NCI-H2196 treated with DMSO at 0.1 percent for 48 hours (cell line): ENCODE measurements at regions not wholly inside any gene's neighbourhood (a gene's known extent, or its start where the extent isn't known, plus 50 kb on each side); places are given as distances from the start of the nearest gene placed in this dataset.

Experiments
- DNase-seq: peaks from one replicate; lab custom pipeline; 2025; ENCODE audit not compliant: unreplicated experiment; lab: John Stamatoyannopoulos, UW

DNA sequence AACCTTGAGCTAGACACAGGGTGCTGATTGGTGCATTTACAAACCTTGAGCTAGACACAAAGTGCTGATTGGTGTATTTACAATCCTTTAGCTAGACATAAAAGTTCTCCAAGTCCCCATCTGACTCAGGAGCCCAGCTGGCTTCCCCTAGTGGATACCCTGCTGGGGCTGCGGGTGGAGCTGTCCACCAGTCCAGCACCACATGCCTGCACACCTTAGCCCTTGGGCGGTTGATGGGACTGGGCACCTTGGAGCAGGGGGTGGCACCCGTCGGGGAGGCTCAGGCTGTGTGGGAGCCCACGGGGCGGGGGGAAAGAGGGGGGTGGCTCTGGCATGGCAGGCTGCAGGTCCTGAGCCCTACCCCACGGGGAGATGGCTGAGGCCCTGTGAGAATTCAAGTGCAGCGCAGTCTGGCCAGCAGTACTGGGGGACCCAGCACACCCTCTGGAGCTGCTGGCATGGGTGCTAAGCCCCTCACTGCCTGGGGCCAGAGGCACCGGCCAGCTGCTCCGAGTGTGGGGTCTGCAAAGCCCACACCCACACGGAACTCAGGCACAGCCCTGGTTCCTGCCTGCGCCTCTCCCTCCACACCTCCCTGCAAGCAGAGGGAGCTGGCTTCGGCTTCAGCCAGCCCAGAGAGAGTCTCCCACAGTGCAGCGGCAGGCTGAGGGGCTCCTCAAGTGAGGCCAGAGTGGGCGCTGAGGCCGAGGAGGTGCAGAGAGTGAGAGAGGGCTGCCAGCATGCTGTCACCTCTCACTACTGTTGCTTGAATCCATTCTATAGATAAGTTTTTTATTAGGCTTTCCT lies 369.8 kb upstream of the SMIM30 start:
- DNase-seq: no peak

DNA sequence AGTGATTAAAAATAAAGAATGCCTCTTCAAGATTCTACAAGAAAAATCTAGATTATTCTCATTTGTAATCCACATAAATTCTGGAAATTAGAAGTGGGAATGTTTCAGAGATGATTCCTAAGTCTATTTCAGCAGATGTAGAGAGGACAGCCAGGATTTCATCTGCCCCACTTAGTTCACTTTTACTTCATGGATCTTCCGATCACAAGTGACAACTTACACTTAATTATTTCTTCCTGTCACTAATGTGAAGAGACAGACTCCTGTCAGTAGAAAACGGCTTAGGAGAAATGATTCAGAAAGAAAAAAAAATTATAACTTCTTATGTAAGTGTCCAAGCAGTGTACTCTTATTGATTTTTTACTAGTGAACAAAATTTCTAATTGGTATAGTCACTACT lies 368.2 kb upstream of the SMIM30 start:
- no peak for DNase-seq

DNA sequence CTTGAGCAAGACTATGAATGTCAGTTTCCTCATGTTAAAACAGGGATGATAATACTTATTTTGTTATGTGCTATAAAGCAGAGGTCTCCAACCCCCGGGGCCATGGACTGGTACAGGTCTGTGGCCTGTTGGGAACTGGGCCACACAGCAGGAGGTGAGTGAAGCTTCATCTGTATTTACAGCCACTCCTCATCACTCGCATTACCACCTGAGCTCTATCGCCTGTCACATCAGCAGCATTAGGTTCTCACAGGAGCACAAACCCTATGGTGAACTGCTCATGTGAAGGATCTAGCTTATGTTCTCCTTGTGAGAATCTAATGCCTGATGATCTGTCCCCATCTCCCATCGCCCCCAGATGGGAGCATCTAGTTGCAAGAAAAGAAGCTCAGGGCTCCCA lies 365.3 kb upstream of the SMIM30 start:
- DNase-seq: no peak

DNA sequence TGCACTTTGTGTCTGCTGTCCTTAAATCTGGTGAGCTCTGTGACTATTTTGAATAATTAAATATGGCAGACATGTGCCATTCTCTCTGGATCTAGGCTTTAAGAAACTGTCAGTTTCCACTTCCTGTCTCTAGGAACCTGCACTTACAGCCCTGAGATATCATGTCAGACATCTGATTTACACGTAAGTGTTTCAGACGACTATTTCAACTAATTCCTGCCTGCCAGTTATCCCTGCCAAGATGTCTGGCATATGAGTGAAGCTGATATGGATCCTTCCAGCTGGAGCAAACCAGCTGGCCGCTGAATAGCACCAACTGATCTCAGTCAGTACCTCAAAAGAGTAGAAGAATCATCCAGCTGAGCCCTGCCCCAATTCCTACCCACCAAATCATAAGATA lies 362.2 kb upstream of the SMIM30 start:
- DNase-seq: no peak

DNA sequence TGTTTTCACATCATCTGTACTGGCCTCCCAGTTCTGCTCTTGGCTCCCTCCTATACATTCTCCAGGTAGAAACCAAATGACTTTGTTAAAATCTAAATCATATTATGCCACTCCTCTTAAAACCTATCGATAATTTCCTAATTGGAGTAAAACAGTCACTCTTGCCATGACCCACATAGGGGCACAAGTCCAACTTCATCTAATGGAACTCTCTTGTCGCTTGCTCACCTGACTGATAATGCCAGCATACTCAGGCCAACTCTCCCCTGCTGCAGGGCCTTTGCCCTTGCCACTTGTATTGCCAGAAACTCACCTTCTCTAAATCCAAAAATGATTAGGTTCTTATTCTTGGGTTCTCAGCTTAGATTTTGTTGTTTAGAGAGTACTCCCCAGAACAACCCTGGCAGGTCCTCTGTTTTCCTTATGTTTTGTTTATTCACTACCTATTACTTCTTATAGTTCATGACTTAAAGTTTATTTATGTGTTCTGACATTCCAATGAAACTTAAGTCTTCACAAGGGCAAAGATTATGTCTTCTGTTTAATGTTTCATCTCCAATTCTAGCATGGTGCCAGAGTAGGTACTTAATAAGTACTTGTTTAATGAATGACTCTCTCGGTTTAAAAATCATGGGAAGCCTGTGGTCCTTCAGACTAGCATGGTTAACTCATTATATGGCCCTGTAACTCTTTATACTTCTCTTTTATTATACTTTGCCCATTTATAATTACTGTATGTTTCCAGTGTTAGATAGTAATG lies 345.9 kb upstream of the SMIM30 start:
- no peak for DNase-seq

DNA sequence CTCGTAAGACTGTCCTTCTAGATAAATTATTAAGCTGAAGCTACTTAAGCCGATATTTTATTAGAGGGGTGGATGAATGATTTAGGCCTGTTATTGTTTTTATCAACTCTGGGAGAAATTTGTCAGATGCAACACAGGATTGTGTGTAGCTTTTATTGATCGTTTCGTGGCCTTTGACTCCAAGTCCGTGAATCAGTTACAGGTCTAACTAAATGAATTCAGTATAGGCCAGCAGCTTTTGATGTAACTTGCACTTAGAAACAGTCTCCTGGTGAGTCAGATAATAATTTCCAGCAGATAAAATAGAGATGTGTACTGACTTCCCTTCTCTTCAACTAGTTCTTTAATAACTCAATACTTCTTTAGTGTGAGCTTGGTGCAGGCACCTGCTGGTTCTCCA lies 341.7 kb upstream of the SMIM30 start:
- no peak for DNase-seq

DNA sequence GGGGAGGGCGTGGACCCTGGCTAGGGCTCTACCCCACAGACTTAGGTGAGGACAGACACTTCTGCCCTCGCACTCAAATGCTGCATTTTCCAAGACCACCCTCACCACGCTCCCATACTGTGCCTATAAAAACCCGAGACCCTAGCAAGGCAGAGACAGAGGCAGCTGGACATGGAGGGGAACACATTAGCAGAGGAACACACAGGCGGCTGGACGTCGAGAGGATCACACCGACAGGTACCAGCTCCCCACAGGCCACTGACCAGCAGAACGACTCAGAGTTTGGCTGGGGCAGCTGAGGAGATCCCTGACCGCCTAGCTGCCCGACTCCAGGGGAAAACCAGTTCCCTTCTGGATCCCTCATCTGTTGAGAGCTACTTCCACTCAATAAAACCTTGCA lies 338.2 kb upstream of the SMIM30 start:
- DNase-seq: no peak

DNA sequence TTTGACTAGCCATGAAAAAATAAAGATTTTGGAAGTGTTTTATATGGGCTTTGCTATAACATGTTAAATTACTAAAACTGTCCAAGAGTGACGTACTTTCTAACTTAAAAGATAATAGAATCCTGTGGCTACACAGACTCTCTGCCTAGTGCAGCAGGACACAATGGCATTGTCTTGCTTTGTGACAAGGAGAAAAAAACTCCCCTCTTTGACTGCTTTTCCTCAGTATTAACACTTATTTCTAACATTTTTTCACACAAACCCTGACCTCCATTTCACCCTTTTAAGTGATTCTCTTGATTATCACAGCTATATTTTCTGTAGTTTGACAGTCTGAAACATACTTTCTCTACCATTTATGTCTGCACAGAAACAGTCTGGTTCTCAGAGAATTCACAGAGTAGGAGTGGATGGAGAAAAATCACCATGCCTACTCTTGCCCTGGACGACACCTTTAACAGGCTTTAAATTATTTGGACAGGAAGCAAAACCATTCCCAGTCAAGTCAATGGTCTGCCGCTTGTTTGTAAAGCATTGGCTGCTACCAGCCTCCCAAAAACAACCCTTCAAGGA lies 336.3 kb upstream of the SMIM30 start:
- DNase-seq: no peak

DNA sequence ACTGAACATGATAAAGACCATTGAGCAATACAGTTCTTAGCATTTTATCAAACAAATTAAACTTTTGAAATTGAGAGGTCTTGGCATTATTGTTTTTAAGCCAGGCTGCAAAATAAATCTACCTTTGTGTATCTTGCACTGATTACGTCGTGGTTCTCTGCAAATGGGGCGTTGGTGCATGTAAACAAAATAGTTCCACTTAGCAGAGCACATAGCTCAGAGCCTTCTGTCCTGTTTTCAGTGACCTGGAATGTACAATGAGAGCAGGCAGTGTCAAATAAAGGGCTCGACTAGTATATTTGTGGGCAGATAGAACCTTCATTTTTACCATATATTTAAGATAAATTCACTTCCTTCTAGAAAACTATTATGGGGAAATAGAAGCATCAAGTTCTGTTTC lies 333.9 kb upstream of the SMIM30 start:
- no peak for DNase-seq

DNA sequence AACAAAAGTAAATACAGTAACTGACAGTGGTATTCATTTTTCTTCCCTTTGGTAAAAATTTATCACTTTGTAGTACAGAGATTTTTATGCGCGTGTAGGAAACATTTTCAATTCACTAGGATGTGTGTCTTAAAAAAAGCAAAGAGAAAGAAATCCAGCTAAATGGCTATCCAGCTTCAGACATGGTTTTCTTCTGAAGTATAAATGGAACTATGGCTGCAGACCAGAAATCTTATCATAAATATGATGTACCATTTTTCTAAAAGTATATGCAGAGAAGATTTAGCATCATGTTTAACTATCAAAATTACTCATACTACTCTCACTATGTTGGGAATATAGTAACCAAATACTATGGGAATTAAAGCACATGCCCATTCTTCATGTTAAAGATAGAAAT lies 328.4 kb upstream of the SMIM30 start:
- DNase-seq: no peak

DNA sequence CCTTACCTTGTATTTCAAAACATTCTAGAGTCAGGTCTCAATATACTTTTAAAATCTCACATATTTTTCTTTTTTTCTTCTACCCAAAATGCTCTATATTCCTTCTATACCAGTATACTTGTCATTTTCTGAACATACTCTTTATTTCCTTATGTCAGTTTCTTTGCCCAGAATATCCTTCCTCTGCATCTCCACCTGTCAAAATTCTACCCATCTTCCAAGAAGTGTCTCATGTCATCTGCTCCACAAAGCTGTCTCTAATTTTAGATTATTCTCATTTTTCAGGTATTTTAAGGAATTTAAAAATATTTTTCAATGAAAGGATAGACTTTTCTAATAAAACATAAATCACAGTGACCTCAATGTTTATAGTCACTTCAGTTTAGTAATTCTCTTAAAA lies 328.0 kb upstream of the SMIM30 start:
- DNase-seq: no peak

DNA sequence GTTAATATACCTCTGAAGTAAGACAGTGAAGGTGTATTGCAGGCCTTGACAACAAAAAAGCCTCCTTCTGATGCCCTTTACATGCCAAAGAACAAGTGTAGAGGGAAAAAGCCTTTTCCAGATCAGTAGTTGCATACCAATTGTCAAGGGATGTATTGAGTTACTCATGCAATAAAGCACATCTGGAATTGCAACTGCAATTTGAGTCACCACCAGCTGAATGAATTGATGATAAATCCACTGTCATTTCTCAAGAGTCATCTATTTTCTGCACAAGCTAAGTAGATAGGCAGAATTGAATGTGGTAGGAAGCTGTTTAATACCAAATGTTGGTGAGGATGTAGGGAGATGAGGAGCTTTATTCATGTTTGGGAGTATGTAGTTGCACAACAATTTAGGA lies 325.9 kb upstream of the SMIM30 start:
- DNase-seq: no peak

DNA sequence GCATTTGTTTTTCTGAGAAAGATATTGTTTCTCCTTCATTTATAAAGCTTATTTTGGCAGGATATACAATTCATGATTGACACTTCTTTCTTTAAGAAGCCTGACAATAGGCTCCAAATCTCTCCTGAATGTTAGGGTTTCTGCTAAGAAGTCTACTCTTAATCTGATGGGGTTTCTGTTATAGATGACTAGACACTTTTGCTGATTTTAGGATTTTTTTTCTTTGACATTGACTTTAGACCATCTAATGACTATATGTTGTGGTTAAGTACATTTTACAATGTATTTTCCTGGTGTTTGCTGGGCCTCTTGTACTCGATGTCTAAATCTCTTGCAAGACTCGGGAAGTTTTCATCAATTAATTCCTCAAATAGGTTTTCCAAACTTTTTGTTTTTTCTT lies 321.8 kb upstream of the SMIM30 start:
- no peak for DNase-seq

DNA sequence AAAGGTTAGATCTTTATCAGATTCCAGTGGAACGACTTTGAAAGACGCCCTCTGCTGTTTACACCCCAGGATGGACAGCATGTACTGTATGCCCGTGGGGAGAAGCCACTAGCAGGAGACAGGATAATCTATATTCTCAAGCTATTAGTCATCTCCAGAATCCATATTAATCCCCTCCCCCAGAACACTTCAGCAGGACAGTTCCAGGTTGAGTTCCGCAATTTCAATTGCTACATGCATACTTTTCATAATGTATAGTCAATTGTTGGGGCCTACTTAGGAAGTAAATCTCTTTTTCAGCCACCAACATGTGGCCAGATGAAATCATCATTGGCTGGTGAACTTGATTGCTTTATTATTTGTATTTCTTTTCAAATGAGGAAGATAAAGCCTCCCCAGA lies 313.1 kb upstream of the SMIM30 start:
- no peak for DNase-seq

DNA sequence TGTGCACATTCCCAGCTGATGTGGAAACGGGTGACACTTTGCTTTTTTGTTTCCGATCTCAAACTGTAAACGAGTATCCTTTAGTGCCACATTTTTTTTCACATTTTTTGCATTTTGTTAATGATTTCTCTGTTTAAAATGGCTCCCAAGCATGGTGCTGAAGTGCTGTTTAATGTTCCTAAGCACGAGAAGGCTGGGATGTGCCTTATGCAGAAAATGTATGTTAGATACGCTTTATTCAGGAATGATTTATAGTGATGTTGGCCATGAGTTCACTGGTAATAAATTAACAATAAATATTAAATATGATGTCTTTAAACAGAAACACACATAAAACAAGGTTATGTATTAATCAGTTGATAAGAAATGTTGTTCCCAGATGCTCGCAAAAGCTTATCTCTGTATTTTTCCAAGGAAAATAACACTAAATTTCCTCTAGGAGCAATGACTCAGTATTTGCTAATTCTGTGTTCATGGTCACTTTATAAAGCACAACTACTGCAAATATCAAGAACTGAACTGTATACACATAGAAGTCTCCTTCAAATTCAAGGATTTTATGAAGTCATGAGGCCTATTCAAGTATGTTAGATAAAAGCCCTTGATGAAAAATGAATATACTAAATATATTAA lies 305.9 kb upstream of the SMIM30 start:
- no peak for DNase-seq

DNA sequence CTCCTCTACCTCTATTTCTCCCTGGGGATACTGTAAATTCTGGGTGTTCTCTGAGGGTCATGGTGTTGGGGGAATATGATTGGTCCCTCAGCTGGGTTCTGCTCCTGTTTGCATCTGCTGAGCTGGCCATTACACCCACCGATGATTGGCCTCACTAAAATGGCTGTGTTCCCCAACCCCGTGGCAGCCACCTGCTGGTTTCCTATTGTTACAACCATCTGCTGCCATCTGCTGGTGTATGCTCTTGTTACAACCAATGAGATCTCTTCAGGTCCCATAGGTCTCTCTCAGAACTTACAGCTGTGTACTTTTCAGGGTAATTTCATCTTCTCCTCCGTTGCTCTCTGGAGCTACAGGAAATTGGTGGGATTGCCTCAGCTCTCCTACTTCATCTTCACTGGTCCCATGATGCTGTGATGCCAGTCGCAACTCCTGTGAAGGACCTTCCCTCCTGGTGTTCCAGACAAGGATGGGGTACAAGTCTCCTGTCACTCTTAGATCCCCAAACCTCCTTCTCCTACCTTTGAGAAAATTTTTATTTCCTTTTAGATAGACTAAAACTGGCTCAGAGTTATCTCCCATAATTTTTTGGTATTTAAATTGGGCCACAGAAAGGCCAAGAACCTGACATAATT lies 303.5 kb upstream of the SMIM30 start:
- peak; percentile 35 for DNase-seq

DNA sequence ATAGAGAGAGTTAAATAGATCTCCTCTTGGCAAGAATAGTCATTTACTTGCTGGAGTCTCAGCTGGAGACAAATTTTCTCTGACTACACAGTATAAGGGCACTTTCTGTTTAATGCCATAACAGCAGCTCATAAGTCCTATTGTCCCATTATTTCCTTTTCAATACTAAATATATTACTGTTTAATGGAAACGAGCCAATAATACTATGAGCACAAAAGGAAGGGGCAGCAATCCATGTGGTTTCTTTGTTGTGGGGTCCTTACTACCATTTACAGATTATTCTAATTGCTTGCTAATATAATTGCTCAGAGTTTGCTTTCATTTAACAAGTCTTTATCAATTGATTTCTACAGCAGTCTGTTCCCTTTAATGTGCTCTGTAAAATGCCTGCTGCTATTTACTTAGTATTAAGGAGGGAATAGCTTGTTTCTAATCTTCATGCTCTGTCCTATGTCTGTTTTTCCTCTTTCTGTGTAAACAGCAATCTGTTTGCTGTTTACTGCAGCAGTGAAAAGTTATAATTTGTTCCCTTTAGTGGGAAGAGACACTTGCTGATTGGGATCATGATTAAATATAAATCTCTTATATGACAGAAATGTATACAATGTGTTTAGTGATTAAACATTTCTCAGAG lies 296.2 kb upstream of the SMIM30 start:
- no peak for DNase-seq

DNA sequence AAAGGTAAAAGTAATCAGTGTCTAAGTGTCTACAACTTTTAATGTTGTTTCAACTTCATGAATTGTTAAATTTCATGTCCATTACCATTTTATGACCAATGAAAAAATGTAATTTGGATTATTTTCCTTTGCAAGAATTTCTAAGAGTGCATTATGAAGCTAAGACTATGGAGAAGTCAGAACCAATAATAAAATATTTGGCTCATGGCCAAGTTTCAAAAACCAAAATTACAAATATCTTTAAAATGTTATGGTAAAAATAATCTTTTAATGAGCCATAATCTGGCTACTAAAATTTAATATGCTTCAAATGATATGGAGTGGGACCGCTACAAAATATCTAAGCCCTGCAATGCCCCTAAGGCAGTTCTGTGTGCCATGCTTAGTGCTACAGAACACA lies 294.1 kb upstream of the SMIM30 start:
- no peak for DNase-seq

DNA sequence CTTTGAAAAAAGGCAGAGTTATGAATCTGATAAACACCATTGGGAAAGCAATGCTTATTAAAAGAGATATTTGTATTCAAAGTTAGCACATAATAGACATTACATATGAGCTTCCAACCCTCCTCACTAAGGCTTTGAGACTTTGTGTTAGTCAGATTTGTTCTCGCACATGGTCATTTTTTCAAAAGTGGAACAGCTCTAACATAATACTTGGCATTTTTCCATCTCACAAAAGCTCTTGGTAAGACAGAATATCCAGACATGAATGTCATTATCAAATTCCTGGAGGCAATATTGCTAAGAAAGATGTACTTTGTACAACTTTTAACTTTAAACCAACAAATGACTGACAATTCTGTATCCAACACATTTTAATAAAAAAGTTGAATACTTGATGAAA lies 292.4 kb upstream of the SMIM30 start:
- no peak for DNase-seq

DNA sequence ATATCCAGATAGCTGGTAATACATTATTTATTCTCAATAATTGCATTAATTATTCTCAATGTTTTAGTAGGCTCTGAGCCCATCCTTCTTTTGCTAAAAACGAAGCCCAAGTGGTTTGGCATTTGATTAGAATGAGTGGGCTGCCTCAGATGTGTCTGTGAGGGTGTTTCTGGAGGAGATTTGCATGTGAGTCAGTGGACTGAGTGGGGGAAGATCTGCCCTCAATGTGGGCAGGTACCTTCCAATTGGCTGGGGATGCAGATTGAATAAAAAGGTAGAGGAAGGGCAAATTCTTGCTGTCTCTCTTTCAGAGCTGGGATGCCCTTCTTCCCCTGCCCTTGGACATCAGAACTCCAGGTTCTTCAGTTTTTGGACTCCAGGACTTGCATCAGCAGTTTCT lies 290.6 kb upstream of the SMIM30 start:
- DNase-seq: no peak
